Heart left ventricle (tissue), 16 donors: ENCODE measurements at regions not wholly inside any gene's neighbourhood (a gene's known extent, or its start where the extent isn't known, plus 50 kb on each side); places are given as distances from the start of the nearest gene placed in this dataset.
A peak's percentile ranks its signal among the peaks of the same experiment; 100 is the strongest.

Experiments
- ATAC-seq, 4 donors: fragments of 200-7000 bp; cut with Tn5 transposase; one replicate each; pipeline ENCODE4 v1.9.1; 2020 to 2022; ENCODE audit warnings: moderate library complexity in 4 of 4, mild to moderate bottlenecking in 3 of 4, moderate number of reproducible peaks in 1 of 4
- DNase-seq, 5 donors: peaks; one replicate each; pipeline ENCODE4 v3.0.0-alpha.2; 2020
- H3K27ac ChIP-seq, 12 donors: fragments of 200-600 bp; sonication (generic) in 4 of 12; one replicate each; pipeline versions ENCODE4 v1.5.0 to v1.8.0; 2016 to 2022; ENCODE audit warnings: mild to moderate bottlenecking in 2 of 12
- H3K27me3 ChIP-seq, 9 donors: fragments of 200-600 bp; sonication (generic) in 2 of 9; one replicate each; pipeline versions ENCODE4 v1.5.1 to v1.8.0; 2016 to 2022; ENCODE audit warnings: mild to moderate bottlenecking in 3 of 9
- H3K36me3 ChIP-seq, 9 donors: fragments of 200-600 bp; sonication (generic) in 2 of 9; one replicate each; pipeline versions ENCODE4 v1.5.0 to v1.8.0; 2018 to 2022; ENCODE audit warnings: mild to moderate bottlenecking in 2 of 9
- H3K4me1 ChIP-seq, 12 donors: fragments of 200-600 bp; sonication (generic) in 4 of 12; one replicate each; pipeline versions ENCODE4 v1.5.0 to v1.8.0; 2016 to 2022; ENCODE audit warnings: mild to moderate bottlenecking in 3 of 12
- H3K4me3 ChIP-seq, 12 donors: fragments of 200-600 bp; sonication (generic) in 4 of 12; one replicate each; pipeline versions ENCODE4 v1.5.0 to v1.8.0; 2017 to 2022; ENCODE audit warnings: mild to moderate bottlenecking in 9 of 12, moderate library complexity in 4 of 12
- H3K9me3 ChIP-seq, 12 donors: fragments of 200-600 bp; sonication (generic) in 4 of 12; one replicate each; pipeline versions ENCODE4 v1.5.0 to v1.8.0; 2016 to 2022; ENCODE audit warnings: mild to moderate bottlenecking in 1 of 12
- POLR2A ChIP-seq, 2 donors: fragments of 450-650 bp; IDR thresholded peaks; one replicate each; pipeline ENCODE4 v1.6.1; 2017; ENCODE audit warnings: antibody characterized with exemption in 2 of 2, mild to moderate bottlenecking in 2 of 2, moderate library complexity in 2 of 2
- WGBS, 4 donors: extraction: QIAGEN DNeasy Blood & Tissue Kit in 2 of 4; methylation state at CpG; one replicate each; pipeline versions ENCODE4 v1.1.5 to v1.1.7; 2013 to 2018; 5-methylcytosine and 5-hydroxymethylcytosine counted together
- intact Hi-C, 10 donors: fragments of 100-400 bp; cut with DNase I; formaldehyde crosslinking; loops; one replicate each; pipeline versions ENCODE4 v1.11.1 to v1.14.2; 2022
- TF ChIP-seq, protein P1 (sequence below), 12 donors: fragments of 200-600 bp; sonication (generic) in 4 of 12; IDR thresholded peaks; one replicate each; pipeline versions ENCODE4 v1.5.0 to v1.8.0; 2018 to 2022; ENCODE audit warnings: antibody characterized with exemption in 12 of 12, mild to moderate bottlenecking in 5 of 12
- donor health status: ischemic (EF 13 %, LVEDD 7.1; RV severe dilation, severe dysfunction).
- donor health status: healthy with polysubstance abuse.
- donor health status: DM: no; HTN: yes; CAD: no.
- donor health status: DM: no; HTN: no; CAD: no.
- donor health status: ischemic (EF 25% LVEDD 6.9; RV normal size, moderate dysfunction).
- donor health status: ischemic (EF 25% LVEDD 5.7; RV mildly dilated, moderate dysfunction).
- donor health status: healthy.
- donor health status: DM: yes; HTN: yes; CAD: no.
- donor health status: ischemic (EF 35%, LVEDD 5.7; RV mildly dilated, moderate dysfunction).
- donor health status: nonischemic (EF 11% LVEDD 7.7; RV severe dilation, severe dysfunction).
- donor health status: DM: yes; HTN: yes; CAD: no.
- donor health status: PGD.
- donor health status: ischemic (EF 29% LVEDD 5.4; RV normal size, mild dysfunction).
- donor health status: nonischemic (EF 23%, LVEDD 6.1; RV moderate dilation, normal function).

DNA sequence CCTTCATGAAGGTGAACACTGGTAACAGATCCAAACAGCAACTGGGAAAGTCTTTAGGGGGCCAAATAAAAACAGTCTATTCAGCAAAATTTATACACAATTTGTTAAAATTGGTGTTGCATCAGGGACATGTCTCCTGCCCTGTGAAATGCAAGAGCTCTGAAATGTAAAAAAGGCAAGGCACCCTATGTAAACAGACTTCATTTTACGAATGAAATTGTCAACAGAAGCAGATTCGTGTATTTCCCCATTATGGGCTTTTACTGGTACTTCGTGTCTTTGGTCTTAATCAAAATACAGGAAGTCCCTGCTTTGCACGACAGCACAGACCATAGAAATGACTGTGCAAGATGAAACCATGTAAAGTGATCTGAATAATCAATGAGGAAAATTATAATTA lies 127.3 kb upstream of the THBS1 start:
- peak overlapping the region in 1 of 12 donors; percentile 76 for H3K27ac ChIP-seq
- ATAC-seq (peak; percentile 16 to 75 (median 63)), DNase-seq (no peak)
- intact Hi-C loops: no loop called here
- no peak overlapping the region for H3K4me3 ChIP-seq
- no peak for TF ChIP-seq POLR2A (IDR thresholded peaks at IDR 0.05)
- TF ChIP-seq, protein P1, sequence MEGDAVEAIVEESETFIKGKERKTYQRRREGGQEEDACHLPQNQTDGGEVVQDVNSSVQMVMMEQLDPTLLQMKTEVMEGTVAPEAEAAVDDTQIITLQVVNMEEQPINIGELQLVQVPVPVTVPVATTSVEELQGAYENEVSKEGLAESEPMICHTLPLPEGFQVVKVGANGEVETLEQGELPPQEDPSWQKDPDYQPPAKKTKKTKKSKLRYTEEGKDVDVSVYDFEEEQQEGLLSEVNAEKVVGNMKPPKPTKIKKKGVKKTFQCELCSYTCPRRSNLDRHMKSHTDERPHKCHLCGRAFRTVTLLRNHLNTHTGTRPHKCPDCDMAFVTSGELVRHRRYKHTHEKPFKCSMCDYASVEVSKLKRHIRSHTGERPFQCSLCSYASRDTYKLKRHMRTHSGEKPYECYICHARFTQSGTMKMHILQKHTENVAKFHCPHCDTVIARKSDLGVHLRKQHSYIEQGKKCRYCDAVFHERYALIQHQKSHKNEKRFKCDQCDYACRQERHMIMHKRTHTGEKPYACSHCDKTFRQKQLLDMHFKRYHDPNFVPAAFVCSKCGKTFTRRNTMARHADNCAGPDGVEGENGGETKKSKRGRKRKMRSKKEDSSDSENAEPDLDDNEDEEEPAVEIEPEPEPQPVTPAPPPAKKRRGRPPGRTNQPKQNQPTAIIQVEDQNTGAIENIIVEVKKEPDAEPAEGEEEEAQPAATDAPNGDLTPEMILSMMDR (IDR thresholded peaks at IDR 0.05): no peak
- no peaks in the 10 kb centered on the region for H3K27me3 ChIP-seq
- WGBS, 4 donors: 62 to 73% (median 67%) methylated on average over 4 of the region's 4 CpGs
- H3K36me3 ChIP-seq: no peaks in the 10 kb centered on the region
- peaks cover 0 to 26% (median 2%) of the 10 kb centered on the region in 12 donors for H3K4me1 ChIP-seq
- no peaks in the 10 kb centered on the region for H3K9me3 ChIP-seq

DNA sequence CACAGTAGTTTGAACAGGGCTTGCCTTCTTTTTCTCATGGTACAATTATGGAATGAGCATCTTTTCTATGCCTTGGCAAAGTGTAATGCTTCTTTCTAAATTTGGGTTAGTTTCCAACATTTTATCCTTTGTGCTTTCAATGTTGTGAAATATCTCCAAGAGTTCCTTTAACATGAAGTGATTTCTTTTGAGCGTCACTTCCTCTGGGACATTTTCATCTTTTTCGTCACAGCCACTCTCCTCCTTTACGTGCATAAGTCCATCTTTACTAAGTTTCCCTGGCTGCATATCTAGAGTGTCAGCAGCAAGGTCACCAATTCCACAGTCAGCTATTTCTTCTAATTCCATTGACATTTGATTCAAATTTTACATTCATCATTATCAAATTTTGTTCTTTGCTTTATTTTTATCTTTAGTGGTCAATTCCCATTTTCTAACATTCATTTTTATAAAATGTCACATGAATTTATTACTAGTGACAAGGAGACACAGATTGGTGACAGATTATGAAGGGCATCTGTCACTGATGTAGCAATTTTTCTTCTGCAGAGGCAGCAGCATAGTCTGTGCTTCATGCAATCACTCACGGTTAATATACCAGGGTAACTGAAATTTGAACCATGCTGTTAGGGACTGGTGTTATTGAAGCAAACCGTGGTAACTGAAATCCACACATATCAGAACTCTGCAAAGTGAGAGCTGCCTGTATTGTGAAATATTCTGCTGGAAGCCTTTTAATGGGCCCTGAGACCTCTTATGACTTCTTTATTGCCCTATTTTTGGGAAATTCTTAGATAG lies 126.5 kb upstream of the THBS1 start:
- peak; percentile 34 to 72 (median 46) for ATAC-seq
- Histone ChIP-seq H3K4me3 (no peak overlapping the region), H3K36me3 (no peaks in the 10 kb centered on the region), H3K27ac (peak overlapping the region in 3 of 12 donors; percentile 16 to 76 (median 39)), H3K27me3 (no peaks in the 10 kb centered on the region), H3K4me1 (peaks cover 0 to 26% (median 2%) of the 10 kb centered on the region in 12 donors), H3K9me3 (no peaks in the 10 kb centered on the region)
- intact Hi-C loops: no loop called here
- DNase-seq: no peak
- 54 to 74% (median 61%) methylated on average over 5 of the region's 5 CpGs for WGBS, 4 donors
- no peak for TF ChIP-seq POLR2A (IDR thresholded peaks at IDR 0.05)
- TF ChIP-seq, protein P1 (IDR thresholded peaks at IDR 0.05): no peak

- no peak for ATAC-seq
These were observed 125.3 kb upstream of the THBS1 start for GRCh38 chr15:39455471-39455991.

GRCh38 chr15:39456159-39456558 lies 124.7 kb upstream of the THBS1 start:
- no peak for TF ChIP-seq POLR2A (IDR thresholded peaks at IDR 0.05)
- TF ChIP-seq, protein P1 (IDR thresholded peaks at IDR 0.05): no peak
- Histone ChIP-seq H3K9me3 (no peaks in the 10 kb centered on the region), H3K36me3 (no peaks in the 10 kb centered on the region), H3K4me3 (no peak overlapping the region), H3K4me1 (peaks cover 0 to 30% (median 7%) of the 10 kb centered on the region in 12 donors), H3K27me3 (no peaks in the 10 kb centered on the region), H3K27ac (no peak overlapping the region)
- ATAC-seq (no peak), DNase-seq (no peak)
- 93 to 98% (median 96%) methylated on average over 2 of the region's 2 CpGs for WGBS, 4 donors
- intact Hi-C loops: no loop called here

More at GRCh38 chr15:39455471-39455991, 125.3 kb upstream of the THBS1 start:
- Histone ChIP-seq H3K4me1 (peaks cover 0 to 26% (median 3%) of the 10 kb centered on the region in 12 donors), H3K27ac (no peak overlapping the region), H3K9me3 (no peaks in the 10 kb centered on the region), H3K27me3 (no peaks in the 10 kb centered on the region), H3K4me3 (no peak overlapping the region), H3K36me3 (no peaks in the 10 kb centered on the region)
- intact Hi-C loops: no loop called here
- 78 to 90% (median 86%) methylated on average over 5 of the region's 5 CpGs for WGBS, 4 donors
- no peak for TF ChIP-seq POLR2A (IDR thresholded peaks at IDR 0.05)
- TF ChIP-seq, protein P1 (IDR thresholded peaks at IDR 0.05): no peak
- DNase-seq: no peak
